H1 (cell line): ENCODE measurements at regions not wholly inside any gene's neighbourhood (a gene's known extent, or its start where the extent isn't known, plus 50 kb on each side); places are given as distances from the start of the nearest gene placed in this dataset.

ENCODE experiments used
- CTCF ChIA-PET: fragments of 300-600 bp; sonication (Branson Sonifier 250); formaldehyde crosslinking; loops from one replicate; lab custom pipeline; 2021; ENCODE audit not compliant: partially characterized antibody; lab: Charles Lee
- POLR2A ChIA-PET: fragments of 300-600 bp; sonication (Branson Sonifier 250); formaldehyde crosslinking; loops from one replicate; lab custom pipeline; 2021; ENCODE audit warnings: inconsistent platforms; ENCODE audit not compliant: partially characterized antibody; lab: Charles Lee
- DNase-seq, 2 experiments: peaks; one replicate each; pipeline versions ENCODE4 v3.0.0 to v3.0.0-alpha.2; 2010 to 2022; ENCODE audit warnings: low spot score in 2 of 2, low read depth in 1 of 2, mixed read lengths in 1 of 2
- FAIRE-seq: peaks from 2 replicates; lab custom pipeline; 2011; peaks lifted over from hg19 to GRCh38; lab: Jason Lieb, UNC
- H2AFZ ChIP-seq: 2 replicates; pipeline ENCODE4 v1.8.1; 2012; ENCODE audit warnings: low read length, inconsistent platforms
- H2AK5ac ChIP-seq: 2 replicates; pipeline ENCODE4 v1.6.1; 2013; ENCODE audit warnings: low read depth, low read length
- H2BK120ac ChIP-seq: replicated peaks from 2 replicates; pipeline ENCODE3; 2013; ENCODE audit warnings: low read depth, low read length, inconsistent platforms
- H2BK12ac ChIP-seq: 2 replicates; pipeline ENCODE4 v1.6.1; 2013; ENCODE audit warnings: low read depth, low read length
- H2BK15ac ChIP-seq: 2 replicates; pipeline ENCODE4 v1.6.1; 2013; ENCODE audit warnings: low read length
- H2BK20ac ChIP-seq: 2 replicates; pipeline ENCODE4 v1.6.1; 2013; ENCODE audit warnings: low read length
- H2BK5ac ChIP-seq: 2 replicates; pipeline ENCODE4 v1.6.1; 2013; ENCODE audit warnings: low read depth, low read length
- H3K14ac ChIP-seq: 2 replicates; pipeline ENCODE4 v1.6.1; 2013; ENCODE audit warnings: inconsistent platforms; ENCODE audit not compliant: insufficient read length
- H3K18ac ChIP-seq: 2 replicates; pipeline ENCODE4 v1.6.1; 2013; ENCODE audit warnings: low read length; ENCODE audit errors: extremely low read depth
- H3K23ac ChIP-seq: 2 replicates; pipeline ENCODE4 v1.6.1; 2013; ENCODE audit warnings: inconsistent platforms; ENCODE audit not compliant: insufficient read length
- H3K23me2 ChIP-seq: 2 replicates; pipeline ENCODE4 v1.6.1; 2013; ENCODE audit warnings: low read depth, low read length
- H3K27ac ChIP-seq: 2 replicates; pipeline ENCODE4 v1.6.1; 2011; ENCODE audit warnings: low read depth, low read length, inconsistent platforms
- H3K27me3 ChIP-seq, 4 experiments: replicated peaks in 1 of 4; 1 replicate in 1 of 4; 2 replicates in 3 of 4; pipeline versions ENCODE4 v1.6.1 to v1.8.1; 2011 to 2013; ENCODE audit warnings: low read length in 3 of 4, mild to moderate bottlenecking in 3 of 4, inconsistent platforms in 2 of 4, mixed read lengths in 2 of 4, moderate library complexity in 1 of 4; ENCODE audit not compliant: control insufficient read depth in 3 of 4, insufficient read depth in 3 of 4; ENCODE audit errors: extremely low read depth in 1 of 4
- H3K36me3 ChIP-seq, 4 experiments: 2 replicates each; pipeline versions ENCODE4 v1.6.1 to v1.8.1; 2011 to 2013; ENCODE audit warnings: mild to moderate bottlenecking in 4 of 4, low read length in 3 of 4, moderate library complexity in 2 of 4, control low read depth in 1 of 4, inconsistent platforms in 1 of 4; ENCODE audit not compliant: insufficient read depth in 4 of 4, control insufficient read depth in 2 of 4
- H3K4ac ChIP-seq: replicated peaks from 2 replicates; pipeline ENCODE3; 2013; ENCODE audit warnings: low read length, low read depth, mixed read lengths, inconsistent platforms; ENCODE audit not compliant: insufficient read length
- H3K4me1 ChIP-seq, 4 experiments: replicated peaks in 1 of 4; 1 replicate in 1 of 4; 2 replicates in 3 of 4; pipeline versions ENCODE4 v1.6.1 to v1.8.1; 2011 to 2013; ENCODE audit warnings: low read length in 3 of 4, inconsistent platforms in 2 of 4, mixed read lengths in 1 of 4; ENCODE audit not compliant: insufficient read depth in 4 of 4, control insufficient read depth in 3 of 4
- H3K4me2 ChIP-seq, 2 experiments: 2 replicates each; pipeline versions ENCODE4 v1.6.1 to v1.8.1; 2011 to 2013; ENCODE audit warnings: low read depth in 2 of 2, low read length in 2 of 2, control low read depth in 1 of 2, inconsistent platforms in 1 of 2, mild to moderate bottlenecking in 1 of 2; ENCODE audit not compliant: insufficient read depth in 1 of 2
- H3K4me3 ChIP-seq, 4 experiments: fragments of 200-600, 300-600 bp in 1 of 4; sonication (generic), shearing (Covaris generic), sonication (Bioruptor Twin) in 1 of 4; 2 replicates each; pipeline versions ENCODE4 v1.5.1 to v1.8.1; 2011 to 2016; ENCODE audit warnings: low read length in 4 of 4, low read depth in 3 of 4, control low read depth in 2 of 4, inconsistent platforms in 2 of 4, mild to moderate bottlenecking in 2 of 4, mixed read lengths in 1 of 4, moderate library complexity in 1 of 4; ENCODE audit not compliant: insufficient read depth in 2 of 4; ENCODE audit errors: extremely low read depth in 1 of 4
- H3K56ac ChIP-seq: replicated peaks from 2 replicates; pipeline ENCODE3; 2013; ENCODE audit warnings: low read depth, mild to moderate bottlenecking, mixed read lengths, low read length, inconsistent platforms; ENCODE audit not compliant: insufficient read length
- H3K79me1 ChIP-seq: 2 replicates; pipeline ENCODE4 v1.6.1; 2013; ENCODE audit warnings: low read depth, low read length, control low read depth
- H3K79me2 ChIP-seq, 2 experiments: 2 replicates each; pipeline versions ENCODE4 v1.6.1 to v1.8.1; 2012 to 2013; ENCODE audit warnings: low read length in 2 of 2, mild to moderate bottlenecking in 2 of 2, inconsistent platforms in 1 of 2; ENCODE audit not compliant: insufficient read depth in 2 of 2, control insufficient read depth in 1 of 2
- H3K9ac ChIP-seq, 4 experiments: replicated peaks in 1 of 4; 1 replicate in 1 of 4; 2 replicates in 3 of 4; pipeline versions ENCODE4 v1.6.1 to v1.8.1; 2011 to 2013; ENCODE audit warnings: low read depth in 3 of 4, low read length in 3 of 4, control low read depth in 2 of 4, mild to moderate bottlenecking in 2 of 4, moderate library complexity in 2 of 4, inconsistent platforms in 1 of 4; ENCODE audit errors: extremely low read depth in 1 of 4
- H3K9me3 ChIP-seq, 2 experiments: 2 replicates each; pipeline versions ENCODE4 v1.6.1 to v1.8.1; 2012 to 2013; ENCODE audit warnings: mild to moderate bottlenecking in 2 of 2, moderate library complexity in 2 of 2, control low read depth in 1 of 2, inconsistent platforms in 1 of 2, low read depth in 1 of 2, low read length in 1 of 2, mixed read lengths in 1 of 2; ENCODE audit not compliant: insufficient read depth in 2 of 2
- H4K20me1 ChIP-seq, 2 experiments: replicated peaks in 1 of 2; 2 replicates each; pipeline versions ENCODE3 to v1.8.1; 2011 to 2013; ENCODE audit warnings: inconsistent platforms in 2 of 2, low read length in 2 of 2, mild to moderate bottlenecking in 1 of 2; ENCODE audit not compliant: insufficient read depth in 2 of 2, control insufficient read depth in 1 of 2
- H4K5ac ChIP-seq: 2 replicates; pipeline ENCODE4 v1.6.1; 2013; ENCODE audit warnings: low read length, low read depth, mixed read lengths, inconsistent platforms; ENCODE audit not compliant: insufficient read length
- H4K8ac ChIP-seq: 2 replicates; pipeline ENCODE4 v1.8.0; 2013; ENCODE audit warnings: mild to moderate bottlenecking, moderate library complexity, low read length, inconsistent platforms; ENCODE audit not compliant: insufficient read depth; ENCODE audit errors: extremely low read depth
- H4K91ac ChIP-seq: replicated peaks from 2 replicates; pipeline ENCODE3; 2013; ENCODE audit warnings: low read length, mixed read lengths, inconsistent platforms; ENCODE audit not compliant: insufficient read length
- BRCA1 ChIP-seq: IDR thresholded peaks from 2 replicates; pipeline ENCODE4 v1.6.1; 2012; ENCODE audit warnings: low read depth, low read length, improper control_type of control experiment
- CREB1 ChIP-seq: IDR thresholded peaks from 2 replicates; pipeline ENCODE4 v1.6.1; 2012; ENCODE audit warnings: inconsistent platforms
- EP300 ChIP-seq, 2 experiments: IDR thresholded peaks; 1 replicate in 1 of 2; 2 replicates in 1 of 2; pipeline ENCODE4 v1.6.1; 2011 to 2012; ENCODE audit warnings: low read depth in 2 of 2, low read length in 2 of 2, mild to moderate bottlenecking in 2 of 2, borderline replicate concordance in 1 of 2, inconsistent platforms in 1 of 2, moderate library complexity in 1 of 2
- GABPA ChIP-seq: IDR thresholded peaks from 2 replicates; pipeline ENCODE4 v1.6.1; 2011; ENCODE audit warnings: mild to moderate bottlenecking, low read length, moderate library complexity, borderline replicate concordance; ENCODE audit not compliant: insufficient read depth
- JUND ChIP-seq: IDR thresholded peaks from 2 replicates; pipeline ENCODE4 v1.6.1; 2011; ENCODE audit warnings: mild to moderate bottlenecking, improper control_type of control experiment, low read length
- MAFK ChIP-seq: IDR thresholded peaks from 2 replicates; pipeline ENCODE4 v1.6.1; 2012; ENCODE audit warnings: low read depth, mild to moderate bottlenecking, improper control_type of control experiment, low read length
- POU5F1 ChIP-seq: IDR thresholded peaks from 2 replicates; pipeline ENCODE4 v1.6.1; 2011; ENCODE audit warnings: low read depth, mild to moderate bottlenecking, low read length, moderate library complexity
- RAD21 ChIP-seq, 2 experiments: IDR thresholded peaks in 1 of 2; conservative IDR thresholded peaks in 1 of 2; 2 replicates each; pipeline ENCODE4 v1.6.1; 2011; ENCODE audit warnings: low read depth in 2 of 2, low read length in 2 of 2, improper control_type of control experiment in 1 of 2, inconsistent platforms in 1 of 2, mild to moderate bottlenecking in 1 of 2, moderate library complexity in 1 of 2
- RBBP5 ChIP-seq: IDR thresholded peaks from 2 replicates; pipeline ENCODE4 v1.7.1; 2012; ENCODE audit warnings: low read depth, mild to moderate bottlenecking, inconsistent platforms, low read length, moderate library complexity, borderline replicate concordance
- RXRA ChIP-seq: IDR thresholded peaks from 2 replicates; pipeline ENCODE4 v1.6.1; 2011; ENCODE audit warnings: low read depth, mild to moderate bottlenecking, low read length, moderate library complexity; ENCODE audit not compliant: insufficient read depth
- SP1 ChIP-seq: IDR thresholded peaks from 2 replicates; pipeline ENCODE4 v1.6.1; 2011; ENCODE audit warnings: low read depth, low read length
- SP2 ChIP-seq: IDR thresholded peaks from 2 replicates; pipeline ENCODE4 v1.6.1; 2012; ENCODE audit warnings: mild to moderate bottlenecking, low read length, inconsistent platforms
- TEAD4 ChIP-seq: IDR thresholded peaks from 2 replicates; pipeline ENCODE4 v1.6.1; 2012; ENCODE audit warnings: low read depth, low read length, inconsistent platforms, mixed read lengths
- WGBS, 2 experiments: shearing (Covaris generic) in 1 of 2; methylation state at CpG; one replicate each; pipeline versions ENCODE4 v1.1.6 to v1.1.7; 2013 to 2015; ENCODE audit warnings: low lambda C conversion rate in 2 of 2, mixed read lengths in 2 of 2, inconsistent platforms in 1 of 2, low coverage in 1 of 2, missing lambda C conversion rate in 1 of 2; ENCODE audit not compliant: insufficient replicate concordance in 2 of 2, insufficient coverage in 1 of 2, insufficient read length in 1 of 2; ENCODE audit errors: extremely low coverage in 1 of 2, missing lambda C conversion rate in 1 of 2; 5-methylcytosine and 5-hydroxymethylcytosine counted together
- TF ChIP-seq, protein P1 (sequence below): IDR thresholded peaks from 2 replicates; pipeline ENCODE4 v1.6.1; 2012; ENCODE audit warnings: low read length, inconsistent platforms

GRCh38 chr6:22783931-22784330, 214.6 kb downstream of the HDGFL1 start:
- Histone ChIP-seq H3K4me2 (no peak overlapping the region), H3K79me1 (no peaks in the 10 kb centered on the region), H3K23me2 (no peaks in the 10 kb centered on the region), H3K9me3 (peaks cover 8% of the 10 kb centered on the region in 2 experiments), H3K27ac (no peak overlapping the region), H3K9ac (no peak overlapping the region), H3K56ac (no peak overlapping the region), H3K4me1 (peaks cover 0 to 9% (median 4%) of the 10 kb centered on the region in 4 experiments; a peak in 4 of 7 replicates), H3K23ac (no peak overlapping the region), H3K27me3 (no peaks in the 10 kb centered on the region), H2BK15ac (no peak overlapping the region), H3K14ac (no peak overlapping the region), H4K8ac (no peak overlapping the region), H2BK5ac (no peak overlapping the region), H3K36me3 (no peaks in the 10 kb centered on the region), H2BK20ac (no peak overlapping the region), H3K79me2 (no peaks in the 10 kb centered on the region), H2AK5ac (no peak overlapping the region), H2BK120ac (no peak overlapping the region), H3K18ac (no peak overlapping the region), H3K4me3 (no peak overlapping the region), H2AFZ (no peak overlapping the region), H2BK12ac (no peak overlapping the region), H4K91ac (no peak overlapping the region), H3K4ac (no peak overlapping the region), H4K5ac (no peak overlapping the region), H4K20me1 (no peaks in the 10 kb centered on the region)
- no peak for FAIRE-seq
- ChIA-PET CTCF (no interaction called here), POLR2A (no interaction called here)
- WGBS, 2 experiments = 93% methylated on average over 4 of the region's 4 CpGs; no CpG with 5 or more reads in 1 of the 2 experiments
- no peak for DNase-seq
- TF ChIP-seq BRCA1 = no peak
- TF ChIP-seq GABPA = no peak
- TF ChIP-seq CREB1 = no peak
- TF ChIP-seq POU5F1 = no peak
- no peak for TF ChIP-seq RBBP5
- no peak for TF ChIP-seq EP300 (IDR thresholded peaks at IDR 0.05; ENCODE audit: borderline replicate concordance in 1 of 2, low read depth in 2 of 2, low read length in 2 of 2)
- TF ChIP-seq, protein P1, sequence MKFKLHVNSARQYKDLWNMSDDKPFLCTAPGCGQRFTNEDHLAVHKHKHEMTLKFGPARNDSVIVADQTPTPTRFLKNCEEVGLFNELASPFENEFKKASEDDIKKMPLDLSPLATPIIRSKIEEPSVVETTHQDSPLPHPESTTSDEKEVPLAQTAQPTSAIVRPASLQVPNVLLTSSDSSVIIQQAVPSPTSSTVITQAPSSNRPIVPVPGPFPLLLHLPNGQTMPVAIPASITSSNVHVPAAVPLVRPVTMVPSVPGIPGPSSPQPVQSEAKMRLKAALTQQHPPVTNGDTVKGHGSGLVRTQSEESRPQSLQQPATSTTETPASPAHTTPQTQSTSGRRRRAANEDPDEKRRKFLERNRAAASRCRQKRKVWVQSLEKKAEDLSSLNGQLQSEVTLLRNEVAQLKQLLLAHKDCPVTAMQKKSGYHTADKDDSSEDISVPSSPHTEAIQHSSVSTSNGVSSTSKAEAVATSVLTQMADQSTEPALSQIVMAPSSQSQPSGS = no peak
- TF ChIP-seq RAD21 (IDR thresholded peaks at IDR 0.05 in 1 of 2, conservative IDR thresholded peaks at IDR 0.05 in 1 of 2; ENCODE audit: low read depth in 2 of 2, low read length in 2 of 2) = no peak
- no peak for TF ChIP-seq RXRA
- TF ChIP-seq SP2 = no peak
- no peak for TF ChIP-seq JUND
- TF ChIP-seq TEAD4 = no peak
- TF ChIP-seq SP1 = no peak
- no peak for TF ChIP-seq MAFK
